HCT116 (cell line): ENCODE measurements at regions not wholly inside any gene's neighbourhood (a gene's known extent, or its start where the extent isn't known, plus 50 kb on each side); places are given as distances from the start of the nearest gene placed in this dataset.

Experiments
- ATAC-seq: fragments of 200-7000 bp; cut with Tn5 transposase; 2 replicates; pipeline ENCODE4 v1.9.1; 2020; ENCODE audit warnings: mild to moderate bottlenecking, moderate library complexity
- BruUV-seq: library from RNA; stranded (reverse); fragments of 400-500 nt; replicated peaks from 2 replicates; lab custom pipeline; 2021; lab: Mats Ljungman, UMichigan
- CTCF ChIA-PET: fragments of 300-600 bp; sonication (Branson Sonifier 250); formaldehyde crosslinking; loops from one replicate; lab custom pipeline; 2021; ENCODE audit warnings: antibody characterized with exemption; lab: Charles Lee
- POLR2A ChIA-PET: fragments of 300-600, 350-600 bp; sonication (Branson Sonifier 250); formaldehyde crosslinking; loops from one replicate; lab custom pipeline; 2021; ENCODE audit warnings: antibody characterized with exemption; lab: Charles Lee
- RAD21 ChIA-PET, 2 experiments: fragments of 300-600 bp; sonication (Branson Sonifier 250); formaldehyde crosslinking; loops; one replicate each; lab custom pipeline; 2023; ENCODE audit warnings: low total read pairs in 2 of 2; ENCODE audit not compliant: uncharacterized antibody in 2 of 2, unreplicated experiment in 2 of 2, low non-redundant PET in 1 of 2; lab: Charles Lee
- DNase-seq: peaks from one replicate; pipeline ENCODE4 v3.0.0-alpha.2; 2010; ENCODE audit warnings: low read depth, low spot score
- H2AFZ ChIP-seq: fragments of 200-600 bp; shearing (Covaris generic), sonication (generic); 2 replicates; pipeline ENCODE4 v1.6.1; 2017; ENCODE audit warnings: low read depth, mixed run types, mixed read lengths, antibody characterized with exemption, low read length; ENCODE audit not compliant: poor library complexity, severe bottlenecking
- H3K27ac ChIP-seq: 2 replicates; pipeline ENCODE4 v1.5.1; 2012; ENCODE audit warnings: low read depth, low read length
- H3K27me3 ChIP-seq: fragments of 200-600 bp; sonication (generic); 2 replicates; pipeline ENCODE4 v1.6.1; 2016; ENCODE audit warnings: mixed run types, low read length, mixed read lengths; ENCODE audit not compliant: insufficient read depth
- H3K36me3 ChIP-seq, 2 experiments: fragments of 200-500 bp in 1 of 2; fragments of 200-600 bp in 1 of 2; sonication (Bioruptor generic) in 1 of 2; sonication (generic) in 1 of 2; 2 replicates each; pipeline versions ENCODE4 v1.5.1 to v1.6.1; 2014 to 2016; ENCODE audit warnings: low read length in 2 of 2, inconsistent platforms in 1 of 2, mixed read lengths in 1 of 2, mixed run types in 1 of 2; ENCODE audit not compliant: insufficient read depth in 2 of 2, control insufficient read depth in 1 of 2
- H3K4me1 ChIP-seq, 2 experiments: fragments of 200-600 bp in 1 of 2; sonication (generic) in 1 of 2; 2 replicates each; pipeline versions ENCODE4 v1.5.1 to v1.6.1; 2012 to 2017; ENCODE audit warnings: low read length in 2 of 2, inconsistent platforms in 1 of 2, mild to moderate bottlenecking in 1 of 2, mixed read lengths in 1 of 2, mixed run types in 1 of 2, moderate library complexity in 1 of 2; ENCODE audit not compliant: insufficient read depth in 2 of 2, control insufficient read depth in 1 of 2
- H3K4me2 ChIP-seq: fragments of 200-600 bp; sonication (generic); 2 replicates; pipeline ENCODE4 v1.6.1; 2017; ENCODE audit warnings: mixed run types, low read length, mixed read lengths
- H3K4me3 ChIP-seq, 2 experiments: fragments of 200-600 bp in 1 of 2; sonication (generic) in 1 of 2; replicated peaks in 1 of 2; 2 replicates each; pipeline ENCODE4 v1.5.1; 2011 to 2016; ENCODE audit warnings: low read length in 2 of 2, control low read depth in 1 of 2, low read depth in 1 of 2, mild to moderate bottlenecking in 1 of 2, mixed read lengths in 1 of 2, mixed run types in 1 of 2
- H3K79me2 ChIP-seq: fragments of 200-600 bp; sonication (generic); 2 replicates; pipeline ENCODE4 v1.6.1; 2017; ENCODE audit warnings: mild to moderate bottlenecking, mixed run types, low read length, moderate library complexity, mixed read lengths; ENCODE audit not compliant: insufficient read depth
- H3K9ac ChIP-seq: fragments of 200-600 bp; sonication (generic); 2 replicates; pipeline ENCODE4 v1.6.1; 2016; ENCODE audit warnings: low read length, mixed read lengths
- H3K9me2 ChIP-seq: fragments of 200-600 bp; sonication (generic), shearing (Covaris generic); 2 replicates; pipeline ENCODE4 v1.6.1; 2017; ENCODE audit warnings: mixed run types, mild to moderate bottlenecking, moderate library complexity; ENCODE audit not compliant: insufficient read depth
- H3K9me3 ChIP-seq, 2 experiments: fragments of 200-500 bp in 1 of 2; fragments of 200-600 bp in 1 of 2; sonication (Bioruptor generic) in 1 of 2; sonication (generic) in 1 of 2; 2 replicates each; pipeline ENCODE4 v1.6.1; 2014 to 2017; ENCODE audit warnings: low read length in 2 of 2, mixed read lengths in 2 of 2, inconsistent platforms in 1 of 2, low read depth in 1 of 2, mild to moderate bottlenecking in 1 of 2, mixed run types in 1 of 2, moderate library complexity in 1 of 2; ENCODE audit not compliant: control insufficient read depth in 1 of 2, insufficient read depth in 1 of 2
- H4K20me1 ChIP-seq: fragments of 200-600 bp; sonication (generic), shearing (Covaris generic); 2 replicates; pipeline ENCODE4 v1.6.1; 2017; ENCODE audit warnings: mixed run types, mild to moderate bottlenecking, moderate library complexity; ENCODE audit not compliant: insufficient read depth
- CEBPB ChIP-seq: IDR thresholded peaks from 2 replicates; pipeline ENCODE4 v1.6.1; 2012; ENCODE audit warnings: low read depth
- EGR1 ChIP-seq: IDR thresholded peaks from 2 replicates; pipeline ENCODE4 v1.6.1; 2012; ENCODE audit warnings: low read depth
- ELF1 ChIP-seq: IDR thresholded peaks from 2 replicates; pipeline ENCODE4 v1.6.1; 2012; ENCODE audit warnings: low read depth, borderline replicate concordance
- EZH2 ChIP-seq: fragments of 200-600 bp; sonication (generic); IDR thresholded peaks from 2 replicates; pipeline ENCODE4 v1.6.1; 2017; ENCODE audit warnings: antibody characterized with exemption, mixed run types
- EZH2phosphoT487 ChIP-seq: fragments of 200-600 bp; IDR thresholded peaks from 2 replicates; pipeline ENCODE4 v1.6.1; 2018; ENCODE audit warnings: antibody characterized with exemption, borderline replicate concordance
- FOSL1 ChIP-seq: IDR thresholded peaks from 2 replicates; pipeline ENCODE4 v1.6.1; 2012; ENCODE audit warnings: low read depth
- POLR2A ChIP-seq: IDR thresholded peaks from 2 replicates; pipeline ENCODE4 v1.7.0; 2011; ENCODE audit warnings: borderline replicate concordance; ENCODE audit not compliant: insufficient read depth, insufficient read length; ENCODE audit errors: extremely low read depth
- POLR2AphosphoS5 ChIP-seq: IDR thresholded peaks from 2 replicates; pipeline ENCODE4 v1.6.1; 2011; ENCODE audit warnings: mild to moderate bottlenecking, low read depth, low read length, moderate library complexity
- RAD21 ChIP-seq: IDR thresholded peaks from 2 replicates; pipeline ENCODE4 v1.6.1; 2012; ENCODE audit warnings: low read depth, mild to moderate bottlenecking
- SIN3A ChIP-seq: IDR thresholded peaks from 2 replicates; pipeline ENCODE4 v1.6.1; 2012; ENCODE audit warnings: low read depth
- TCF7L2 ChIP-seq: IDR thresholded peaks from 2 replicates; pipeline ENCODE4 v1.7.0; 2011; ENCODE audit warnings: borderline replicate concordance, inconsistent platforms; ENCODE audit not compliant: insufficient read depth, insufficient read length; ENCODE audit errors: extremely low read depth
- intact Hi-C: fragments of 100-400 bp; cut with micrococcal nuclease; formaldehyde crosslinking; loops from 2 replicates; pipeline ENCODE4 v1.10.0; 2022
- TF ChIP-seq, protein P1 (sequence below), 3 experiments: fragments of 200-600 bp in 1 of 3; sonication (generic) in 1 of 3; IDR thresholded peaks in 2 of 3; conservative IDR thresholded peaks in 1 of 3; 2 replicates each; pipeline ENCODE4 v1.5.1; 2012 to 2017; ENCODE audit warnings: low read depth in 2 of 3, low read length in 2 of 3, antibody characterized with exemption in 1 of 3, borderline replicate concordance in 1 of 3, control low read depth in 1 of 3, mild to moderate bottlenecking in 1 of 3, mixed read lengths in 1 of 3, mixed run types in 1 of 3, moderate library complexity in 1 of 3; ENCODE audit not compliant: insufficient read depth in 1 of 3
- TF ChIP-seq, protein P2 (sequence below): IDR thresholded peaks from 2 replicates; pipeline ENCODE4 v1.6.1; 2012; ENCODE audit warnings: low read depth

DNA sequence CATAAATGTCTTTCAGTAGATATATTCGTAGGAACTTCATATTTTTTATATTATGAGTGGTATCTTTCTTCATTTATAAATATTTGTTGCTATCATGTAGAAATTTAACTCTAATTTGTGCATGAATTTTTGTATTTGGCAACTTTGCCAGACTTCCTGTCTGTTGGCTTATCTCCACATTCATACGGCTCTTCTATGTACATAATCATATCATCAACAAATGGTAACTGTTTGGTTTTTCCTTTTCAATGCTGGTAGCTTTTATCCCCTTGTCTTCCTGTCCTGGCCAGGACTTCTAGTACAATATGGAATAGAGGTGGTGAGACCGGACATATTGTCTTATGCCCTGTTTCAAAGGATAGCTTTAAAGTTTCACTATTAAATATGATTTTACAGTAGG, 132.3 kb upstream of the COL5A1 start:
- no peak overlapping the region for H3K27ac ChIP-seq
- H3K9me2 ChIP-seq: no peaks in the 10 kb centered on the region
- H3K4me3 ChIP-seq: no peak overlapping the region
- POLR2A ChIA-PET: no interaction called here
- no peaks in the 10 kb centered on the region for H3K36me3 ChIP-seq
- no peak overlapping the region for H3K4me2 ChIP-seq
- ATAC-seq (no peak), DNase-seq (no peak)
- H3K9ac ChIP-seq: no peak overlapping the region
- CTCF ChIA-PET: no interaction called here
- intact Hi-C loops: no loop called here
- H3K4me1 ChIP-seq: no peaks in the 10 kb centered on the region
- RAD21 ChIA-PET: no interaction called here
- TF ChIP-seq EZH2phosphoT487 (no peak), ELF1 (no peak), FOSL1 (no peak), POLR2A (no peak), CEBPB (no peak), RAD21 (no peak), SIN3A (no peak), EZH2 (no peak), POLR2AphosphoS5 (no peak), EGR1 (no peak), TCF7L2 (no peak)
- TF ChIP-seq, protein P1, sequence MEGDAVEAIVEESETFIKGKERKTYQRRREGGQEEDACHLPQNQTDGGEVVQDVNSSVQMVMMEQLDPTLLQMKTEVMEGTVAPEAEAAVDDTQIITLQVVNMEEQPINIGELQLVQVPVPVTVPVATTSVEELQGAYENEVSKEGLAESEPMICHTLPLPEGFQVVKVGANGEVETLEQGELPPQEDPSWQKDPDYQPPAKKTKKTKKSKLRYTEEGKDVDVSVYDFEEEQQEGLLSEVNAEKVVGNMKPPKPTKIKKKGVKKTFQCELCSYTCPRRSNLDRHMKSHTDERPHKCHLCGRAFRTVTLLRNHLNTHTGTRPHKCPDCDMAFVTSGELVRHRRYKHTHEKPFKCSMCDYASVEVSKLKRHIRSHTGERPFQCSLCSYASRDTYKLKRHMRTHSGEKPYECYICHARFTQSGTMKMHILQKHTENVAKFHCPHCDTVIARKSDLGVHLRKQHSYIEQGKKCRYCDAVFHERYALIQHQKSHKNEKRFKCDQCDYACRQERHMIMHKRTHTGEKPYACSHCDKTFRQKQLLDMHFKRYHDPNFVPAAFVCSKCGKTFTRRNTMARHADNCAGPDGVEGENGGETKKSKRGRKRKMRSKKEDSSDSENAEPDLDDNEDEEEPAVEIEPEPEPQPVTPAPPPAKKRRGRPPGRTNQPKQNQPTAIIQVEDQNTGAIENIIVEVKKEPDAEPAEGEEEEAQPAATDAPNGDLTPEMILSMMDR (IDR thresholded peaks at IDR 0.05 in 2 of 3, conservative IDR thresholded peaks at IDR 0.05 in 1 of 3; ENCODE audit: borderline replicate concordance in 1 of 3, insufficient read depth in 1 of 3, low read depth in 2 of 3, low read length in 2 of 3): no peak
- TF ChIP-seq, protein P2, sequence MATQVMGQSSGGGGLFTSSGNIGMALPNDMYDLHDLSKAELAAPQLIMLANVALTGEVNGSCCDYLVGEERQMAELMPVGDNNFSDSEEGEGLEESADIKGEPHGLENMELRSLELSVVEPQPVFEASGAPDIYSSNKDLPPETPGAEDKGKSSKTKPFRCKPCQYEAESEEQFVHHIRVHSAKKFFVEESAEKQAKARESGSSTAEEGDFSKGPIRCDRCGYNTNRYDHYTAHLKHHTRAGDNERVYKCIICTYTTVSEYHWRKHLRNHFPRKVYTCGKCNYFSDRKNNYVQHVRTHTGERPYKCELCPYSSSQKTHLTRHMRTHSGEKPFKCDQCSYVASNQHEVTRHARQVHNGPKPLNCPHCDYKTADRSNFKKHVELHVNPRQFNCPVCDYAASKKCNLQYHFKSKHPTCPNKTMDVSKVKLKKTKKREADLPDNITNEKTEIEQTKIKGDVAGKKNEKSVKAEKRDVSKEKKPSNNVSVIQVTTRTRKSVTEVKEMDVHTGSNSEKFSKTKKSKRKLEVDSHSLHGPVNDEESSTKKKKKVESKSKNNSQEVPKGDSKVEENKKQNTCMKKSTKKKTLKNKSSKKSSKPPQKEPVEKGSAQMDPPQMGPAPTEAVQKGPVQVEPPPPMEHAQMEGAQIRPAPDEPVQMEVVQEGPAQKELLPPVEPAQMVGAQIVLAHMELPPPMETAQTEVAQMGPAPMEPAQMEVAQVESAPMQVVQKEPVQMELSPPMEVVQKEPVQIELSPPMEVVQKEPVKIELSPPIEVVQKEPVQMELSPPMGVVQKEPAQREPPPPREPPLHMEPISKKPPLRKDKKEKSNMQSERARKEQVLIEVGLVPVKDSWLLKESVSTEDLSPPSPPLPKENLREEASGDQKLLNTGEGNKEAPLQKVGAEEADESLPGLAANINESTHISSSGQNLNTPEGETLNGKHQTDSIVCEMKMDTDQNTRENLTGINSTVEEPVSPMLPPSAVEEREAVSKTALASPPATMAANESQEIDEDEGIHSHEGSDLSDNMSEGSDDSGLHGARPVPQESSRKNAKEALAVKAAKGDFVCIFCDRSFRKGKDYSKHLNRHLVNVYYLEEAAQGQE: no peak
- H2AFZ ChIP-seq: no peak overlapping the region
- H3K27me3 ChIP-seq: no peaks in the 10 kb centered on the region
- BruUV-seq: no TSS peak
- no peaks in the 10 kb centered on the region for H4K20me1 ChIP-seq
- H3K9me3 ChIP-seq: no peaks in the 10 kb centered on the region
- no peaks in the 10 kb centered on the region for H3K79me2 ChIP-seq
